H7 (cell line): ENCODE measurements at regions not wholly inside any gene's neighbourhood (a gene's known extent, or its start where the extent isn't known, plus 50 kb on each side); places are given as distances from the start of the nearest gene placed in this dataset.

ENCODE experiments used
- DNase-seq: peaks from one replicate; pipeline ENCODE4 v3.0.0; 2012
- H3K27me3 ChIP-seq: 2 replicates; pipeline ENCODE4 v1.6.0; 2011; ENCODE audit warnings: mild to moderate bottlenecking, low read length; ENCODE audit not compliant: control insufficient read depth, insufficient read depth
- H3K36me3 ChIP-seq: replicated peaks from 2 replicates; pipeline ENCODE4 v1.5.1; 2011; ENCODE audit warnings: low read length; ENCODE audit not compliant: control insufficient read depth, insufficient read depth
- H3K4me3 ChIP-seq: 2 replicates; pipeline ENCODE4 v1.5.1; 2011; ENCODE audit warnings: low read depth, mild to moderate bottlenecking, control low read depth, low read length, moderate library complexity; ENCODE audit not compliant: insufficient read depth

DNA sequence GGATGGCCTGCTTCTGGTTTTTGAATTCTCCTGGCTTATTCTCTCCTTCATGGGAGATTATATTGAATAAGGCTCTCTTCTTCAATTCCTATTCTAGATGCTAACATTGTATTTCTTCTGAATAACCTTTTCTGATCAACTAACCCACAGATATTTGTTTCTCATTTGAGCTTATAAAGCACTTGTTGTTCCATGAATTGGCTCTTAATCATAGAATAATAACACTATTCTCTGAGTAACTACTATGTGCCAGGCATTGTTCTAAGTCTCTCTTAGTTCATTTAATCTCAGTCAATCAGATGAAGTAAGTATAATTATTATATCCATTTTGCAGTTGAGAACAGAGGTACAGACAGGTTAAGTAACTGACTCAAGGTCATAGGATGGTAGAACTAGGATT lies 136.3 kb upstream of the MLIP start:
- no peak for DNase-seq
- no peaks in the 10 kb centered on the region for H3K27me3 ChIP-seq
- no peak overlapping the region for H3K4me3 ChIP-seq
- H3K36me3 ChIP-seq: no peaks in the 10 kb centered on the region

DNA sequence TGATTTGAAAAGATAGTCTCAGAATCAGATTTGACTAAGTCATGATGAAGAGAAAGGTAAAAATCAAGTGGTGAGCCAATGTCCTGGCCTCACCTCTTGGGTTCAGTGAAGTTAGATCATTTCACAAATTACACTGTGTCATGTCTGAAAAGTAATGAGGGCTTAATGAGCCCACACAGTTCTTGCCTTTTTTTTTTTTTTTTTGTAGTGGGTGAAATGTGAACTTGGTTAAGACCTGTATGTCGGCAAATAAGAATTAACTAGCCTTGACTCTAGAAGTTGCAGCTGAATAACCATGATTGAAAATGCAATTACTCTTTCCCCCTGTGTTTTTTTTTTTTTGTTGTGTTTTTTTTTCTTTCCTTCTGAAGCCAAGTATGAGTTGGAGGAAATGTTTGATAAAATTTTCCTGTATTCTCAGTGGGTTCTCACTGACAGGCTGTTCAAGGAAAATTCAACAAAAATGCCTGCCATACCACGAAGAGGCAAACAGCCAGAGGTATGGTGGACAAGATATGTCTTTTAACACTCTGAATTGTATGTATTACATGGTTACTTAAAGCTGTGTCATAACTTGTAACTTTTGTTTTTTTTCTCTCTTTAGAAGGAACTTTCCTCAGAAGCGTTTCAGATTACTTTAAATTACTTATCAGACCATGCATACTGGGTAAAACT lies 135.2 kb upstream of the MLIP start:
- Histone ChIP-seq H3K4me3 (no peak overlapping the region), H3K27me3 (no peaks in the 10 kb centered on the region), H3K36me3 (no peaks in the 10 kb centered on the region)
- DNase-seq: no peak

DNA sequence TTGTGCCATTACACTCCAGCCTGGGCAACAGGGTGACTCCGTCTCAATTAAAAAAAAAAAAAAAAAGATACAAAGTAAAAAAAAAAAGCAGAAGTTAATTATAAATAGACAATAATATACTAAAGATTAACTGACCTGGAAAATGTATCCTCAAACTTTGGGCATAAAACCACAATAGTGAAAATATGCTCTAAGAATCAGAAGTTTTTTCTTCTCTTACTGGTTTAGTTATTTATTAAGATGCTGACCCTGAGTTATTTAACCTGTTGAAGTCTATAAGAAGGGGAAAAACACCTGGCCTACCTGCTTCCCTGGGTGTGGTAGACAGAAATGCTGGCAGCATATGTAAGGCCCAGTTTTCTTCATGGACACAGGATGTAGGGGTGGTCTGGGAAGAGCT lies 133.7 kb upstream of the MLIP start:
- Histone ChIP-seq H3K4me3 (no peak overlapping the region), H3K36me3 (no peaks in the 10 kb centered on the region), H3K27me3 (no peaks in the 10 kb centered on the region)
- DNase-seq: no peak

DNA sequence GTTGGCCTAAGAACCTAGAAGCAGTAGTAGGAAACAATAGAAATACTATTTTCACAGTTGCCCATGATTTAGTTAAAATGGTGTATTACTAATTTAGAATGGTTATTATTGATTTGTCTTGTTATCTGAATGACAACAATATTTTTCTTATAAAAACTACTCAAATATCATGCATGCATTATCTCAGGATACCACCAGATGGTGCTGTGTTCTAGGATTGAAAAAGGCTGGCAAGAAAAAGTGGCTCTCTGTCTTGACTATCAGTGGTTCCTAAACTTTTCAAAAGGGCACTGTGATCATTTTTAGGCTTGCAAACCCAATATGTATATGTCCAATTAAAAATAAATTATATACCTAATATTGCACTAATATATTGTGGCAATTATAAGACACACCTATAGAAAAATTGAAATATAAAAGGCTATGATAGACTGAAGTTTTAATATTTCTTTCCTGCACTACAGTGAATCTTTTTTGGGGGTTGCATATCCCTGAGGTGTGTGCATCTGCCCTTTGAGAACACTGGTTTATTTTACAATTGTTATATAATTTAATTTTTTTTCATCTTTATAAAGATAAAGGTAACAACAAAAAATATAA lies 131.7 kb upstream of the MLIP start:
- no peaks in the 10 kb centered on the region for H3K27me3 ChIP-seq
- H3K4me3 ChIP-seq: no peak overlapping the region
- DNase-seq: peak; percentile 24
- H3K36me3 ChIP-seq: no peaks in the 10 kb centered on the region

DNA sequence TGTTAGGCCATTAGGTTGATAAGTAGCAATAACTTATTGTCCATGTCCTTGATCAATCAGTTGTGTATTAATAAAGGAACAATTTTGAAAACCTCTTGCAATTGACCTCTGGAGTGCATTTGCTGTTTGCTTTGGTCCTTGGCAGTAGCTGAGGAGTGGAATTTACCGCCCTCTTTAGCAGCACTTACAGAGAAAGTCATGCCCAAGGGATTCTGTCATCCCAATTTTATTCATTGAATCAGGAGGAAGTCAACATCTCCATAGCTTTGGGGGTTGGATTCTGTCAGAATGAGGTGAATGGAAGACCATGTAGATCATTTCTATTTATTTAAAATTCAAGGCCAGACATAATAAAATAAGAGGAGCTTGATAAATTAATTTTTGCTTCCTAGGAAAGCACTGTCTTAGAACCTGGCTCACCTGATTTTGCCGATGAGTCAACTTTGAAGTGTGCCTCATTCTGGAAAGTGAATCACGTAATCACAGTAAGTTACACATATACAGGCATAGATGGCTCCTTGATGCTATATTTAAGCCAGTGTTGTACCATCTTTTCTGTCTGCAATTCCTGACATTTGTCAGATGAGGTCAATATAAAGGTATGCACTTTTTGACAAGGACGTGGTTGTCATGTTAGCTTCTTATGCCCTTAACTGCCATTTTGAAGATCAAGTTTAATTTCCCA lies 128.7 kb upstream of the MLIP start:
- no peak for DNase-seq
- H3K36me3 ChIP-seq: no peaks in the 10 kb centered on the region

DNA sequence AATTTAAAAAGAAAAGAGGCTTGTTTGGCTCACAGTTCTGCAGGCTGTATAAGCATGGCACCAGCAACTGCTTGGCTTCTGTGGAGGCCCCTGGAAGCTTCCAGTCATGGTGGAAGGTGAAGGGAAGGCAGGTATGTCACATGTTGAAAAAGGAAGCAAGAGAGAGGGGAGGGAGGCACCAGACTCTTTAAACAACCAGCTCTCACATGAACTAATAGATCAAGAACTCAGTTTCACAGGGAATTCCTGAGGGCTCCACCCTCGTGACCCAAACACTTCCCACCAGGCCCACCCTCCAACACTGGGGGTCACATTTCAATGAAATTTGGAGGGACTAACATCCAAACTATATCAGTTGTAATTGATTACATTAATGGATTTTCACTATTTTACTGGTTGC lies 127.9 kb upstream of the MLIP start:
- DNase-seq: no peak
- Histone ChIP-seq H3K4me3 (no peak overlapping the region), H3K36me3 (no peaks in the 10 kb centered on the region), H3K27me3 (no peaks in the 10 kb centered on the region)

More for the DNA sequence above, 128.7 kb upstream of the MLIP start:
- no peak overlapping the region for H3K4me3 ChIP-seq
- H3K27me3 ChIP-seq: no peaks in the 10 kb centered on the region

DNA sequence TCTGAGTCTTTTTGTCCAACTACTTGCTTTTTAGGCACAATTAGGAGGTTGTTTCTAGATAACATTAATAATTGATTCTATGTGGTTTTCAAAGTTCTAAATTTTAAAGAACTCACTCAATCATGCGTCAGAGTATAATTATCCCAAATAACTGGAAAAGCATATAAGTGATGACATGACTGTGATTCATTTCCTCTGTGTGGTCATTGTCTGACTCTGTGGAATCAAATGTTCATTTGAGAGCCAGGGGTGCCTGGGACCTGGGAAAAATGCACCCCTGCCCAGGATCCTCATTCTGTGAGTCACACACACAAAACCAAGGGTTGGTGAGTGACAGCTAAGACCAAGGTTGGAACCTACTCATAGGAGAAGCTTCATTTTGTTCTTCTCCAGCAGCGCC lies 127.1 kb upstream of the MLIP start:
- no peak for DNase-seq
- H3K4me3 ChIP-seq: no peak overlapping the region
- H3K27me3 ChIP-seq: no peaks in the 10 kb centered on the region
- H3K36me3 ChIP-seq: no peaks in the 10 kb centered on the region

DNA sequence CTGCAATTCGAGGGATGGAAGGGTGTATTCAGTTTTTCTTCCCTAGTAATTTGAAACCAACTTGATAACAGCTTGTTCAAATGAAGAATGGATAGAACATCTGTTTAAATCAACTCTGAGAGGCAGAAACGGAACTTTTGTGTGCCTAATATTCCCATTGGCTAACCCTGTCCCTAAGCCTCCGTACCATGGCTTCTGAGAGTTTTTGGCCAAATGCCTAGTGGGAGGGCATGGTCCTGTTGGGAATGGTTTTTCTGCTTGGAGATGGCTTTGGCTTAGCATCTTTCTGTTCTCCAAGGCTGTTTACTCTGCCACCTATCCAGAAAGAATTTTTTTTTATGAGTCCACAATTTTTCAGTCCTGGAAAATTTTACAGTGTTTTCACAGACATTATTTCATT lies 126.7 kb upstream of the MLIP start:
- no peaks in the 10 kb centered on the region for H3K36me3 ChIP-seq
- no peaks in the 10 kb centered on the region for H3K27me3 ChIP-seq
- no peak for DNase-seq
- no peak overlapping the region for H3K4me3 ChIP-seq

DNA sequence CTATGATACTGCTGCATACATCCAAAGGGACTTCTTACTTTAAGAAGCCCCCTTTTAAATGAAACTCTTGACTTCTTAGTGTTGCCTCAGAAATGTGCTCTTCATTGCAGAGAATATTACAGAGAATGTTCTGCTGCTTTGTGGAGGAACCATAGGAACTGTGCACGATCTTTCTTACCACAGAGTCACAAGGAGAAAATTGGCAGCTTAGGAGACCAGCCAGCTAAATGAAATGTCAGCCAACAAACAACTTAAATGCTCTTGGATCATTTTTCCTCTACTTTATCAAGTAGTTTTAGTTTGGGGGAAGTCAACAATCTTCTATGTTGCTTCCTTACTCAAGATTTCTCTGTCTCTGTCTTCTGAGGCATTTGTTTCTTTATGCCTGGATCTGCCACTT lies 125.9 kb upstream of the MLIP start:
- Histone ChIP-seq H3K4me3 (no peak overlapping the region), H3K36me3 (no peaks in the 10 kb centered on the region), H3K27me3 (no peaks in the 10 kb centered on the region)
- no peak for DNase-seq

DNA sequence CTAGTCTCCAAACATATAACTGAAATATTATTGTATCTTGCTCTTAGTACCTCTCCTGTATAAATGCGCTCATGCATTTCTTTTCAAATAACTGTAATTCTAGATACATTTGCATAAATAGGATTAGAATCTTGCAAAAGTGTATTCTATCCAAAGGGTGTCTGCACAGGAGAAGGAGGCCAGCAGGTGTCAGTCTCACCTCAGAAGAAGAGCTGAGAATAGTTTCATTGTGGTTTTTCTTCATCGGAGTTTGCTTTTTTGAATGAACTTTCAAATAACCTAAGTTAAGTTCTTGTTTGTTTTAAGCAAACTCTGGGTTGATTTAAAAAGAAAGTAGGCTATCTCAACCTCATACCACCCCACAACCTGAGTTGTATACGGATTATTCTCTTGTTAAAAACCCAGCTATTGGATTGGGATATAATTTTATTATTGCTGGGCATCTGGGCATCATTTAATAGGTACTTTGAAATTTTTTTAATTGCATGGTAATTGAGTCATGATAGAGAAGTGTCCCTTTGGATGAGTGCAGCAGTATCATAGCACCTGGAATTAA lies 125.0 kb upstream of the MLIP start:
- H3K27me3 ChIP-seq: no peaks in the 10 kb centered on the region
- peak; percentile 10 for DNase-seq
- H3K36me3 ChIP-seq: no peaks in the 10 kb centered on the region
- H3K4me3 ChIP-seq: no peak overlapping the region

DNA sequence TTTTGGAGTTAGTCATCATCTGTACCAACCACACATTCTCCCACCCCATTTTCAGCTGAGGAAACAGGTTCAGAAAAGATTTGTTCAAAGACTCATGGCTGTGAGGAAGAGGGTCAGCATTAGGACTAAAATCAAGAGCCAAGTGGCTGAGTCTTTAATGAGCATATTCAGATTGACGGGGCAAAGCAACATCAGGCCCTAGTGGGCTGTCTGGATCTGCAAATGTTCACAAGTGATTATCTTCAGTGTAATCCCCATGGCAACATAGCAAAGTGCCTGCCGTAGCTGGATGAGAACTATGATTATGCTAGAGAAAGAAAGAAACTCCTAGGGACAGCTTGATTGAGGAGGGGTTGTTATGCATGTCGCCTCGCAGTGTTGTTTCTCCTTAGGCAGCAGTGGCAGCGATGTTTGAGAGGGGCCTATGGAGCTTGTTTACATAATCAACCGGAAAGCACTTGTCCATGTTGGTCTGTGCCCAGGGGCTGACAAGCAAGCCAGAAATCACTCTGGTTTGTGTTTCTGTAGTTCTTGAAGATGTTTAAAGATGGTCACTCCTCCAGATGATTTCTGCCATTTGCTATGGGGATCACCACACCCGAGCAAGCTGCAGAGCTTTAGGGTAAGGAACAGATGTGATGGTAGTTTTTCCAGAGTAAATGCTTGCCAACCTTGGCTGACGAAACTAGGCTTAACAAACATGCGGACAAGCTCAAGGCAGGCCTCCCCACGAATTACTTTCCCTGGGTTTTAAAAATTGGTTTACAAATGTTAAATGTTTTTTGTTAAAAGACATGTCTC lies 124.3 kb upstream of the MLIP start:
- Histone ChIP-seq H3K27me3 (no peaks in the 10 kb centered on the region), H3K4me3 (no peak overlapping the region), H3K36me3 (no peaks in the 10 kb centered on the region)
- no peak for DNase-seq

DNA sequence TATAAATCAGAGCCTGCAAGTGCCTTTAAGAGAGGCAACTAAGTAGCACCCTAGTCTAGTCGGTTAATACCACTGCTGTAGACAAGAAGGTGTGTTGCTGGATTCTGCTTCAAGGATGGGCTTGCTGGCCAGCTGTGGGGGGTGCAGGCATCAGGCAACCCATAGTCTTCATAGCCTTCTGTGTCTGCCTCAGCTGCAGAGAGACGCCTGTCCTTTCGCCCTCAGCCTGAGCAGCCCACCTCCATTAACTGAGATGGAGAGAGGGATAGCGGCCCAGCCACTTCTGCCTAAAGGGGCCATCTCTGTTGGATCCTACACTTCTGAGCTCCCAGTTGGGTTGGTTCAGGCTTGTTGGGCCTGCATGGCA lies 123.7 kb upstream of the MLIP start:
- no peaks in the 10 kb centered on the region for H3K27me3 ChIP-seq
- H3K36me3 ChIP-seq: no peaks in the 10 kb centered on the region
- no peak for DNase-seq
- no peak overlapping the region for H3K4me3 ChIP-seq

DNA sequence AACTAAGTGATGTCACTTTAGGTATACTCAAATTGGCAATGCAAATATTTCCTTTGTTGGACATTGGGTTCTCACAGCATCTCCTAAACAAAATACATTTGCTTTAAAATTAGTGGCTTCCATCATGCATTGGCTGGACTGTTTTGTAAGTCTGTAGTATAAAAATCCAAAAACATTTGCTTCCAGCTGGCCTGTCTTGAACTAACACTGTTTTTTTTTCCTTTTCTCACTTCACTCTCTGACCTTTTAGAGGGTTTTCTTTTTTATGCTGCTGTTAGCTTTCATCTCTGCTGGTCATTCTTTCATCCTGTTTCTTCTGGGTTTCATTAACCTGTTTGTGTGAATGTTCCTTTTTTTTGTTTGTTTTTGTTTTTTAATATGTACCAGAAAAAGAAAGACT lies 121.7 kb upstream of the MLIP start:
- Histone ChIP-seq H3K27me3 (no peaks in the 10 kb centered on the region), H3K36me3 (no peaks in the 10 kb centered on the region), H3K4me3 (no peak overlapping the region)
- no peak for DNase-seq

DNA sequence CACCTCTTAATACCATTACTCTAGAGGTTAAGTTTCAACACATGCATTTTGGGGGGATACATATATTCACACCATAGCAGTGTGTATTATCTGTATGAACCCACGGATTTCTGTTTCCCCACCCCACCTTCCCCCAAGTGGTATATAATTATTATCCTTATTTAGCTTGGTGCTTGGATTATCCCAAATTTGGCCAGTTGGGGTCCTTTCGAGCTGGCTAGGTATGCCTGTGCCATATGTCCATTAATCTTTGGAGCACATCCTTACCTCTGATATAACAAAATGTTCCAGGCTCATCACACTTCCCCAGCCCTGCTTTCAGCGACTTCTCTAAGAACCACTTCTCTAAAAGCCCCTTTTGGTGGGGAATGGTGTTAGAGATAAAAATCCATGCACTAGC lies 118.7 kb upstream of the MLIP start:
- no peaks in the 10 kb centered on the region for H3K27me3 ChIP-seq
- no peaks in the 10 kb centered on the region for H3K36me3 ChIP-seq
- no peak for DNase-seq
- H3K4me3 ChIP-seq: no peak overlapping the region
